Astrocyte (in vitro differentiated cells and primary cell): ENCODE measurements at regions not wholly inside any gene's neighbourhood (a gene's known extent, or its start where the extent isn't known, plus 50 kb on each side); places are given as distances from the start of the nearest gene placed in this dataset.

Source experiments
- DNase-seq: peaks from one replicate; pipeline ENCODE4 v3.0.0-alpha.2; 2010; ENCODE audit warnings: low read depth
- FAIRE-seq: peaks from 2 replicates; lab custom pipeline; 2011; peaks lifted over from hg19 to GRCh38; lab: Jason Lieb, UNC
- H2AFZ ChIP-seq: 2 replicates; pipeline ENCODE4 v1.6.0; 2012; ENCODE audit warnings: low read depth, low read length, inconsistent platforms
- H3K27ac ChIP-seq: 2 replicates; pipeline ENCODE4 v1.5.1; 2011; ENCODE audit warnings: low read depth, low read length, inconsistent platforms
- H3K27me3 ChIP-seq: 2 replicates; pipeline ENCODE4 v1.6.0; 2011; ENCODE audit warnings: low read length, inconsistent platforms; ENCODE audit not compliant: insufficient read depth
- H3K36me3 ChIP-seq: 2 replicates; pipeline ENCODE4 v1.5.1; 2011; ENCODE audit warnings: low read length, inconsistent platforms; ENCODE audit not compliant: insufficient read depth
- H3K4me1 ChIP-seq: 2 replicates; pipeline ENCODE4 v1.5.1; 2011; ENCODE audit warnings: low read length, inconsistent platforms; ENCODE audit not compliant: insufficient read depth
- H3K4me2 ChIP-seq: 2 replicates; pipeline ENCODE4 v1.6.0; 2012; ENCODE audit warnings: low read length, inconsistent platforms
- H3K4me3 ChIP-seq: 2 replicates; pipeline ENCODE4 v1.5.1; 2011; ENCODE audit warnings: low read depth, mild to moderate bottlenecking, low read length, inconsistent platforms; ENCODE audit not compliant: insufficient read depth
- H3K79me2 ChIP-seq: 2 replicates; pipeline ENCODE4 v1.6.0; 2012; ENCODE audit warnings: mild to moderate bottlenecking, low read length, inconsistent platforms; ENCODE audit not compliant: insufficient read depth
- H3K9ac ChIP-seq: 2 replicates; pipeline ENCODE4 v1.6.0; 2012; ENCODE audit warnings: mild to moderate bottlenecking, low read length, inconsistent platforms
- H3K9me3 ChIP-seq: 2 replicates; pipeline ENCODE4 v1.5.1; 2012; ENCODE audit warnings: low read depth, mild to moderate bottlenecking, low read length, inconsistent platforms; ENCODE audit not compliant: insufficient read depth
- H4K20me1 ChIP-seq: 2 replicates; pipeline ENCODE4 v1.6.0; 2012; ENCODE audit warnings: low read length, inconsistent platforms; ENCODE audit not compliant: insufficient read depth
- H3K27ac Mint-ChIP-seq: one replicate; pipeline ENCODE4 v1.8.0; 2021; ENCODE audit warnings: mild to moderate bottlenecking, mixed read lengths; ENCODE audit not compliant: unreplicated experiment
- H3K27me3 Mint-ChIP-seq: one replicate; pipeline ENCODE4 v1.8.0; 2021; ENCODE audit warnings: low read depth, mixed read lengths; ENCODE audit not compliant: unreplicated experiment
- H3K36me3 Mint-ChIP-seq: one replicate; pipeline ENCODE4 v1.8.0; 2021; ENCODE audit warnings: low read depth, mixed read lengths; ENCODE audit not compliant: unreplicated experiment
- H3K4me1 Mint-ChIP-seq: one replicate; pipeline ENCODE4 v1.8.0; 2021; ENCODE audit warnings: low read depth, mixed read lengths; ENCODE audit not compliant: unreplicated experiment
- H3K4me3 Mint-ChIP-seq: one replicate; pipeline ENCODE4 v1.8.0; 2021; ENCODE audit warnings: mild to moderate bottlenecking, moderate library complexity, mixed read lengths; ENCODE audit not compliant: unreplicated experiment
- H3K9me3 Mint-ChIP-seq: one replicate; pipeline ENCODE4 v1.8.0; 2021; ENCODE audit warnings: mild to moderate bottlenecking, mixed read lengths; ENCODE audit not compliant: unreplicated experiment
- CTCF ChIP-seq: IDR thresholded peaks from 2 replicates; pipeline ENCODE4 v1.5.1; 2011; ENCODE audit warnings: low read depth, mild to moderate bottlenecking, inconsistent platforms, low read length, moderate library complexity; ENCODE audit not compliant: insufficient read depth
- EZH2 ChIP-seq: IDR thresholded peaks from 2 replicates; pipeline ENCODE4 v1.6.1; 2012; ENCODE audit warnings: mild to moderate bottlenecking, low read length, inconsistent platforms; ENCODE audit not compliant: insufficient read depth

GRCh38 chrX:9286234-9286633 is 178.6 kb upstream of the TBL1X start:
- no peak overlapping the region for H3K4me3 Mint-ChIP-seq
- Histone ChIP-seq H2AFZ (no peak overlapping the region), H3K4me3 (no peak overlapping the region), H3K36me3 (no peaks in the 10 kb centered on the region), H3K27me3 (no peaks in the 10 kb centered on the region), H3K79me2 (no peaks in the 10 kb centered on the region), H3K9me3 (no peaks in the 10 kb centered on the region), H3K4me1 (no peaks in the 10 kb centered on the region), H4K20me1 (no peaks in the 10 kb centered on the region), H3K27ac (no peak overlapping the region), H3K9ac (no peak overlapping the region), H3K4me2 (no peak overlapping the region)
- H3K36me3 Mint-ChIP-seq: no peaks in the 10 kb centered on the region
- no peaks in the 10 kb centered on the region for H3K4me1 Mint-ChIP-seq
- peaks cover 7% of the 10 kb centered on the region for H3K27me3 Mint-ChIP-seq
- H3K27ac Mint-ChIP-seq: no peak overlapping the region
- no peak for DNase-seq
- FAIRE-seq: no peak
- no peaks in the 10 kb centered on the region for H3K9me3 Mint-ChIP-seq
- no peak for TF ChIP-seq CTCF
- TF ChIP-seq EZH2: no peak

- no peaks in the 10 kb centered on the region for H3K79me2 ChIP-seq
- no peak for DNase-seq
- Mint-ChIP-seq H3K36me3 (no peaks in the 10 kb centered on the region), H3K27me3 (peaks cover 44% of the 10 kb centered on the region), H3K4me3 (no peak overlapping the region), H3K27ac (no peak overlapping the region), H3K9me3 (no peaks in the 10 kb centered on the region), H3K4me1 (peaks cover 2% of the 10 kb centered on the region)
- H3K27me3 ChIP-seq: peaks cover 15% of the 10 kb centered on the region
- no peak overlapping the region for H3K4me3 ChIP-seq
- no peak overlapping the region for H3K9ac ChIP-seq
- H3K36me3 ChIP-seq: no peaks in the 10 kb centered on the region
- no peak overlapping the region for H3K27ac ChIP-seq
- H3K9me3 ChIP-seq: no peaks in the 10 kb centered on the region
- no peaks in the 10 kb centered on the region for H4K20me1 ChIP-seq
- no peak for TF ChIP-seq EZH2
- H3K4me2 ChIP-seq: peak overlapping the region; percentile 60
- no peak overlapping the region for H2AFZ ChIP-seq
- H3K4me1 ChIP-seq: no peaks in the 10 kb centered on the region
- FAIRE-seq: peak; percentile 23
Observed at GRCh38 chrX:9291629-9292028, 173.2 kb upstream of the TBL1X start.

DNA sequence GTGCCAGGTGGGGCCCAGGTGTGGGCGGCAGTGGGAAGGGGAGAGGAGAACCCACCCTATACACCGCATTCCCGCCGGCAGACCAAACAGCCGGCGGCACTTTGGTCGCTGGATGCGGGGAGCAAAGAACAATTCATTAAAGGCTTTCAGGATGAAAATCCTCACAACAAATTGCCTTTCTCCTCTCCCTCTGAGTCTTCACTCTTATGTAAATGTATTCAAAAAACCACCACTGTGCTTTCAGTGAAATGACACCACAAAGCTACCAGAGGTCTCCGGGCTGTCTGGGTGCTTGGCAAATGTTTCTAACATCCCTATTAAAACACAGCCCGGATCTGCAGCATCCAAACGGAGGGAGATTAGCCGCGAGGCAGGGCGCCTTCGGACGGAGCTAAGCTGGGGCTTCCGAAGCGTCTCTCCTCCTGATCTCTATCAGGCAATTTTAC is 171.8 kb upstream of the TBL1X start:
- no peaks in the 10 kb centered on the region for H3K4me1 ChIP-seq
- no peak overlapping the region for H3K9ac ChIP-seq
- no peak overlapping the region for H3K27ac ChIP-seq
- H3K27me3 Mint-ChIP-seq: peaks cover 44% of the 10 kb centered on the region
- DNase-seq (no peak), FAIRE-seq (no peak)
- H3K27ac Mint-ChIP-seq: no peak overlapping the region
- no peak overlapping the region for H3K4me3 ChIP-seq
- H3K9me3 ChIP-seq: no peaks in the 10 kb centered on the region
- no peak overlapping the region for H3K4me3 Mint-ChIP-seq
- no peak overlapping the region for H3K4me2 ChIP-seq
- no peak for TF ChIP-seq EZH2
- TF ChIP-seq CTCF: no peak
- H3K9me3 Mint-ChIP-seq: no peaks in the 10 kb centered on the region
- H2AFZ ChIP-seq: no peak overlapping the region
- peaks cover 15% of the 10 kb centered on the region for H3K27me3 ChIP-seq
- H4K20me1 ChIP-seq: no peaks in the 10 kb centered on the region
- H3K4me1 Mint-ChIP-seq: peaks cover 2% of the 10 kb centered on the region
- H3K79me2 ChIP-seq: no peaks in the 10 kb centered on the region
- no peaks in the 10 kb centered on the region for H3K36me3 ChIP-seq
- no peaks in the 10 kb centered on the region for H3K36me3 Mint-ChIP-seq
